Testis (tissue), 2 donors: ENCODE measurements at regions not wholly inside any gene's neighbourhood (a gene's known extent, or its start where the extent isn't known, plus 50 kb on each side); places are given as distances from the start of the nearest gene placed in this dataset.

Experiments used
- POLR2A ChIP-seq: fragments of 450-650 bp; IDR thresholded peaks from one replicate; pipeline ENCODE4 v1.6.1; 2017; ENCODE audit warnings: antibody characterized with exemption, mild to moderate bottlenecking, moderate library complexity
- TF ChIP-seq, protein P1 (sequence below), 3 experiments: fragments of 450-650 bp in 2 of 3; fragments of 200-600 bp in 1 of 3; sonication (generic) in 1 of 3; IDR thresholded peaks; one replicate each; pipeline ENCODE4 v1.5.1; 2016 to 2019; ENCODE audit warnings: antibody characterized with exemption in 3 of 3, mild to moderate bottlenecking in 2 of 3, moderate library complexity in 1 of 3

DNA sequence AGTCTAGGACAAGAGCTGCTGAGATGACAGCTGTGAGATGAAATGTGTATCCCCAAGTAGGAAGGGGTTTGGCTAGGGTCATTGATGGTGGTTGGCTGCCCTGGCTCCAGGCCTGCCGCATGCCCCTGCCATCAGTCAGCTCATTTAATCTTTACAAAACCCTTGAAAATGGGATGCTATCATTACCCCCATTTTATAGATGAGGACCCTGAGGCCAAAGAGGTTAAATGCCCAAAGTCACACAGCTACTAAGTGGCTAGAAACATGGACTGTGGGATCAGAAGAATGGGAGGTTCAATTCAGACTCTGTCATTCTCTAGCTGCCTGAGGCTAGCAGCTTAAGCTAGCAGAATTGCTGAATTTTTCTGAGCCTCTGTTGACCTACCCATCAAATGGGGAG, 198.8 kb downstream of the MAF start:
- TF ChIP-seq, protein P1, sequence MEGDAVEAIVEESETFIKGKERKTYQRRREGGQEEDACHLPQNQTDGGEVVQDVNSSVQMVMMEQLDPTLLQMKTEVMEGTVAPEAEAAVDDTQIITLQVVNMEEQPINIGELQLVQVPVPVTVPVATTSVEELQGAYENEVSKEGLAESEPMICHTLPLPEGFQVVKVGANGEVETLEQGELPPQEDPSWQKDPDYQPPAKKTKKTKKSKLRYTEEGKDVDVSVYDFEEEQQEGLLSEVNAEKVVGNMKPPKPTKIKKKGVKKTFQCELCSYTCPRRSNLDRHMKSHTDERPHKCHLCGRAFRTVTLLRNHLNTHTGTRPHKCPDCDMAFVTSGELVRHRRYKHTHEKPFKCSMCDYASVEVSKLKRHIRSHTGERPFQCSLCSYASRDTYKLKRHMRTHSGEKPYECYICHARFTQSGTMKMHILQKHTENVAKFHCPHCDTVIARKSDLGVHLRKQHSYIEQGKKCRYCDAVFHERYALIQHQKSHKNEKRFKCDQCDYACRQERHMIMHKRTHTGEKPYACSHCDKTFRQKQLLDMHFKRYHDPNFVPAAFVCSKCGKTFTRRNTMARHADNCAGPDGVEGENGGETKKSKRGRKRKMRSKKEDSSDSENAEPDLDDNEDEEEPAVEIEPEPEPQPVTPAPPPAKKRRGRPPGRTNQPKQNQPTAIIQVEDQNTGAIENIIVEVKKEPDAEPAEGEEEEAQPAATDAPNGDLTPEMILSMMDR (IDR thresholded peaks at IDR 0.05), result no peak
- TF ChIP-seq POLR2A, result no peak
